Skin epidermis (tissue), 12 donors: ENCODE measurements at regions not wholly inside any gene's neighbourhood (a gene's known extent, or its start where the extent isn't known, plus 50 kb on each side); places are given as distances from the start of the nearest gene placed in this dataset.
"Not testable (repeated sequence)": the region's sequence is repeated elsewhere in the genome, so short reads cannot be mapped to it uniquely, and the experiment has no call there.

Experiments
- H3K27ac ChIP-seq, 21 experiments: fragments of 200-600 bp; sonication (generic) in 11 of 21; one replicate each; pipeline ENCODE4 v1.5.0; 2020; ENCODE audit warnings: mild to moderate bottlenecking in 3 of 21, inconsistent platforms in 2 of 21, moderate library complexity in 2 of 21
- H3K4me3 ChIP-seq, 7 experiments: fragments of 200-600 bp; sonication (generic) in 2 of 7; one replicate each; pipeline ENCODE4 v1.5.0; 2020; ENCODE audit warnings: inconsistent platforms in 2 of 7, mild to moderate bottlenecking in 2 of 7, moderate library complexity in 1 of 7

DNA sequence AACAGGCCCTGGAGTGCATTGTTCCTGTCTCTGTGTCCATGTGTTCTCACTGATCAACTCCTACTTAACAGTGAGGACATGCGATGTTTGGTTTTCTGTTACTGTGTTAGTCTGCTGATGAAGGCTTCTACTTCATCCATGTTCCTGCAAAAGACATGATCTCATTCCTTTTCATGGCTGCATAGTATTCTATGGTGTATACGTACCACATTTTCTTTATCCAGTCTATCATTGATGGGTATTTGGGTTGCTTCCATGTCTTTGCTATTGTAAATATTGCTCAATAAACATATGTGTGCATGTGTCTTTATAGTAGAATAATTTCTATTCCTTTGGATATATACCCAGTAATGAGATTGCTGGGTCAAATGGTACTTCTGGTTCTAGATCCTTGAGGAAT lies 537.7 kb upstream of the FSHR start:
- H3K27ac ChIP-seq, H3K4me3 ChIP-seq: not testable (repeated sequence)

DNA sequence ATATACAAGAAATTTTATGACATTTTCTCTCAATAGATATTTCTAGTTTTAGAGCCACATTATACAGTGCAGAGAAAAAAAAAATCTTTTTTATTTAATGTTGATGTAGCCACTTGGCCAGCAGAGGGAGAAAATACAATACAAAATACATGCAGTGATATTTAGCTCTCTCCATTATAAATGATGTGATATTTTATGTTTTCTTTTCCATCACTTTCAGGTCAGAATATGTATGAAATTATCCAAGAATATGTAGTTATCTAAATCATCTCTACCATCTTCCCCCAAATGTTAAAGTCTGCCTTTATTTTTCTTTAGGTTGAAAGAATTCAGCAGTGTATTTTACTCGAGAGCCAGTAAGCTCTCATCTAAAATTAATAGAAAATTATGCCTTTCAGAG lies 533.6 kb upstream of the FSHR start:
- no peak overlapping the region for H3K4me3 ChIP-seq
- H3K27ac ChIP-seq = no peak overlapping the region

DNA sequence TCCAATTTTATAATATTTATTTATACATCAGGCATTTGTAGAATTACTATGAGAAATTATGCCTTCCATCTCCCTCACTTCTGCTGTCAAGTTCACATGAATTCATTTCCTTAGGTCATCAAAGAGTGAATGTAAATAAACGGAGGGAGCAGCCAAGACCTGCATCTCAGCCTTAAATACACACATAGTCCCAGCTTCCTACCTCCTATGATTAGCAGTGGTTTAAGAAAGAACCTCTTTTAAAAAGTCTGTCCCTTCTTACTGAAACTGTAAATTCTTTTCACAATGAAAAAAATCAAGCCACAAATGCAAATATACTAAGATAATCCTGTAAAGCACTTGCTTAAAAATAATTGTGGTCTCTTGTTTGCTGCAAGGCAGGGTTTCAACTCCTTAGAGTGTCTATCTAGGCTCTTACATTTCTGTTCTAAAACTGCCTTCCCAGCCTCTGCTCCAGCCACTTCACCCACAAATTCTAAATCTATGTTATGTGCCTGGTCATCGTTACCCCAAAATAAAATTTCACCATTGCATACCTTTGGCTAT lies 532.7 kb upstream of the FSHR start:
- Histone ChIP-seq H3K4me3 (no peak overlapping the region), H3K27ac (no peak overlapping the region)

DNA sequence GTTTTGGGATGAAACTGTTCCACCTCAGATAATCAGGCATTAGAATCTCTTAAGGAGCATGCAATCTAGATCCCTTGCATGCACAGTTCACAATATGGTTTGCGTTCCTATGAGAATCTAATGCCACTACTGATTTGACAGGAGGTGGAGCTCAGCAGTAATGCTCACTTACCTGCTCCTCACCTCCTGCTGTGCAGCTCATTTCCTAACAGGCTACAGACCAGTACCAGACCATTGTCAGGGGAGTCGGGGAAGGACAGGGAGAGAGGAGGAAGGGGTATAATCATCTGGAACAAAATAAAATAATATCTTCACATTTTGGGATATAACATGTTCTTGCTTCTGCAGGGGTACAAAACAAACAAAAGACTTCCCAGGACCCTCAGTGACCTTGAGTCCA lies 532.0 kb upstream of the FSHR start:
- Histone ChIP-seq H3K27ac (no peak overlapping the region), H3K4me3 (no peak overlapping the region)

DNA sequence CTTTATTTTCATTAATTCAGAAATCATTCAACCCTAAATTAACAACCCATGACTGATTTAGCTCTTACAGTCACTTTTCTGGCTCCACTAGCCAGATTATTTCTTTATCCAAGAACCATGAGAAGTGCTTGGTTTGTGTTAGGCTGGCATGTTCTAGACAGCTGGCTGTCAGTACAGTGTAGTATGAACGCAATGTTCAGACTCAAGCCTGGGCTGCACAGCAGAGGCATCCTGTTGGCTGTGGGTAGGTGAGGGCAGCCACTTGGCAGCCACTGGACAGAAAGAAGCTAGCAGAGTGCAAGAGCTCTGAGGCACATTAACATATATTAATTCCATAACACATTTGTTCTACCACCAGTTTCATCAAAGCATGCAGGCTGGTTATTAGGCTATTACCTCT lies 522.9 kb upstream of the FSHR start:
- H3K27ac ChIP-seq = no peak overlapping the region

DNA sequence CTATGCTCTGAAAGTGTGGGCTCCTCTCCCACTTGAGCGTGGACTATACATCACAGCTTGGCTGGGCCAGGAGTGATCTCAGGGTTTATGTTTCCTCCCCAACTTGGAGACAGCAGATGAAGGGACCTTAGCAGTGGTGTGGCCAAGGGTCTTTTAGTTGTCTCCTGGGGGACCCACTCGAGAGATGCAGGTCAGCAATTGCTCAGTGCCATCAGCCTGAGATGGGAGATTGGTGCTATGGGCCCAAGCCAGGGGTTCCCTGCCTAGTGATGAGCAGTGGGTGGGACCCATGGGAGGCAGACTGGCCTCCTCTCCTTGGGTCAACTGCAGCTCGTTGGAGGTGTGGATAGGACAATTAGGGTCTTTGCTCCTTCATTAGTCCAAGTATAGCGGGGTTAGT lies 510.5 kb upstream of the FSHR start:
- no peak overlapping the region for H3K4me3 ChIP-seq
- H3K27ac ChIP-seq = no peak overlapping the region

More for the DNA sequence above, 522.9 kb upstream of the FSHR start:
- no peak overlapping the region for H3K4me3 ChIP-seq

DNA sequence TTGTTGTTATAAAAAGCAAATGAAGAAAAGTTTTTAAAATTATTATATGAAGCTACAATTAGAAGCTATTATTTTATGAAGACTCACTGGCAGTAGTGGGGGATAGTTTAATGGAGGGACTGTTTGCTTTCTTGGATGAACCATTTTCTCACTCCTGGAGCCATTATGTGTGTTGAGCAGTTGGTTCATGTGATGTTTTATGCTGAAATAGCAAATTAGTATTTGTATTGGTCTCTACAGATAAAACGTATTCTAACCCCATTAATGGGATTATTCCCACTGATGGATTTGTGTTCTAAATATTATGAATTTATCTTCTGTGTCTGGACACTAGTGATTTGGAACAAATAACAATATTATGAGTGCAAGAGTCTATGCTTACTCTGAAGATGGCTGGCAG lies 507.5 kb upstream of the FSHR start:
- Histone ChIP-seq H3K4me3 (no peak overlapping the region), H3K27ac (no peak overlapping the region)

DNA sequence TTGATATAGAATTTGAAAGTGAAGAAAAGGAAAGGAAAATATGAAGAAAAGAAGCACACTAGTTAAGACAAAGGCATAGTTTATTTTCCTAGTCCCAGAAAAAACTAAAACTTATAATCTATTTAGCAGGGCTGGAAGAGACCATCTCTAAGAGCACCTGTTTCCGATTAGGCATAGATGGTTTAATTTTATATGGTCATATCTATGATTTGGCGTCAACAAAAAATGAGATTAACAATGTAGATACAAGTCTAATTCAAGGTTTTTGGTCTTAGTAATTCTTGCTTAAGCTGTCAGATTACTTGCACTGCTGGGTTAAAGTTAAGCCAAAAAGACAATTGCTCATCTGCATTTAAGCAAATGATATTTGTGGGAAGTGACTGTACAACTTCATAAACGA lies 502.5 kb upstream of the FSHR start:
- Histone ChIP-seq H3K27ac (no peak overlapping the region), H3K4me3 (no peak overlapping the region)

DNA sequence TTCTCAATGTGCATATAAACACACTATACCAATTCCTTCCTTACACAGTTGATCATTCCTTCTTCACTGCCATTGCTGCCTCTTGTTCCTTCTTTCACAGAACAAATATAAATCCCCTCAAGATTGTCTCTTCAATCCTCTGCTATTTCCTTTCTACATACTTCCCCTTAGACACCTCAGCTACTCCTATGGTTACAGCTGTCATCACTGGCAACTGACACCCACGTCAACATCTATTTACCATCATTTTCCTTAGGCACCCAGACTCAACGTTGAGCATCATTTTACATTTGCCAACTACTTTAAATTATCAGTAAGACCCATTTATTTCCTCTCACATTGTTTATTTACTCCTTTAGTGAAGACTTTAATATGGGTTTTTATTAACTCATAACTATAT lies 488.8 kb upstream of the FSHR start:
- no peak overlapping the region for H3K4me3 ChIP-seq
- H3K27ac ChIP-seq = no peak overlapping the region

DNA sequence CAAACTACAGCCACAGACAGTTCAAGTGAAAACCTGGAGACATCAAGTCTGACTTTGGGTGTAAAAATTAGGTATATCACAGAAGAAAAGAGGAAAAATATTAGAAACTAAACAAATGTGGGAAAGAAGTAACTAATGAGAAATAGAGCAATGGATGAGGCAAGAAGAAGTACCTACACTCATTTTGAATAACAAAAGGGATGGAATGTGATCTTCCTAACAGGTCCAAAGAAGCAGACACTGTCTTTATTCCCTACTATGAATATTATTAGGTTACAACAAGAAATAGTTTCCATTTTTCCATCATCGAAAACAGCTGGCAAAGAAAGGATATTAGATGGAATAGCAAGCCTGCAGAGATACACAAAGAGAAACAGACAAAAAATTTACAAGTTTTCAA lies 486.3 kb upstream of the FSHR start:
- H3K27ac ChIP-seq = no peak overlapping the region

DNA sequence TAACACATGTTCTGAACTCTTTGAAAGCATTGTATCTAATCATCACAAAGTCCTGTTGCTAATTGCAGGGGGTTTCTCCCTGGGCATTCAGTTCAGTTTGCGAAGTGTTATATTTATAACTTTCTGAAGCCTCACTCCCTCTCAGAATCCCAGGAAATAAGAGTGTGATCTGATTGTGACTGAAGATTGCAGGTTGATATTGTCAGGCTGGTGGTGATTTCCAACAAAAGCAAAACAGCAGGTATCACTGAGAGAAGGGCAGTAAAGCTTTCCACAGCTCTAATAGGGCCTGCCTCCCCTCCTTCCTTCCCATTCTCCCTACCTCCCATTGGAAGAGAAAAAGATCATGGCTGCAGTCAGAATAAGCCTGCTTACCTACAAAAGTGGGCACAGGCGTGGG lies 466.7 kb upstream of the FSHR start:
- no peak overlapping the region for H3K27ac ChIP-seq
- H3K4me3 ChIP-seq = no peak overlapping the region

More for the DNA sequence above, 486.3 kb upstream of the FSHR start:
- H3K4me3 ChIP-seq = no peak overlapping the region

DNA sequence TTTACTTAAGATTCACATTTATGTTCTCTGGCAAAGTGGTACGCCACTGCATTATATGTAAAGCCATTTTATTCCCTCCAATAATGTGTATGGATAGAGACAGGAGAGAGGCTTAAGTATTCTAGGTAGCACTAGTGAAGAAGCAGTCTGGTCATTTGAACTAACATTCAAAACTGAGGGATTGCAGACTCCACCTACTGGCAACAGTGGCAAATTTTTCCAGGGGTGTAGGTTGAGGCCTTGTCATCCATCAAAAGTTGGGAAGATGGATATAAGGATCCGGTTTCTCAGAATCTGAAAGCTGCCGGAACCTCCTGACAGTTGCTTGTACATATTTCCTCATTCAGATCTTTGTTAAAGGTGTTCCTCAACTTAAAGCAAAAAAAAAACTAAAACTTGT lies 465.5 kb upstream of the FSHR start:
- Histone ChIP-seq H3K27ac (no peak overlapping the region), H3K4me3 (no peak overlapping the region)

DNA sequence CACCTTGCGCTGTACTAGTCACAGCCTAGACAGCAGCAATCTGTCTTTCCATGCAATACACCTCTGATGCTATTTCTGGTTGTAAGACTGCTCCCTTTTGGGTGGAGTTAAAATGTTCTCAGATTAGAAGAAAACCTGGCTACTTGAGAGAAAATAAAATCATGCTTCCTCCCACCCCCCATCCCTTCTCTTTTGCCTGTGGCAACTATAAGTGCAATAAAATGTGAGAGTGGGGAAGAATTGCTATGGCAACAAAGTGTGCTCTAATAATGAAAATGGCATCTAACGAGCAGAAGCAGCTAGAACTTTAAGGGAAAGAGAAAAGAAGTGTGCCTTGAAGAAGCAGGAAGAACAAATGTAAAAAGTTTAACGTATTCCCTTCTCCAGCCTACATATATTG lies 464.2 kb upstream of the FSHR start:
- no peak overlapping the region for H3K27ac ChIP-seq
- H3K4me3 ChIP-seq = no peak overlapping the region

DNA sequence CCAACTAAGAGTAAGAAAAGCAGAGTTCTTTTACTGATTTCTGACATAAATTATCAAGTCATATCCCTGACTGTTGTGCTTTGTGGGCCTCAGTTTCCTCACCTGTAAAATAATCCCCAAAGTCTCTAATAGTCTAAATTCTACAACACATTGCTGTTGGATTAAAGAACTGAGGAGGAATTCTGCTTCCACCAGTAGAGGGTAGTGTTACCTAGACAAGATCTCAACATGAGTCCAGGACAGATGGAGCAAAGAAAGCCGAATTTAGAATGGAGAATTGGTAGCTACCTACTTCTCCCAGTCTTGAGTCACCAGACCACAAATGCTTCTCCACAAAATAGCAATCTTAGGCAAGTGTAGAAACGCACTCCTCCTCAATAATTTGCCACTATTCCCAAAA lies 462.5 kb upstream of the FSHR start:
- Histone ChIP-seq H3K4me3 (no peak overlapping the region), H3K27ac (no peak overlapping the region)

DNA sequence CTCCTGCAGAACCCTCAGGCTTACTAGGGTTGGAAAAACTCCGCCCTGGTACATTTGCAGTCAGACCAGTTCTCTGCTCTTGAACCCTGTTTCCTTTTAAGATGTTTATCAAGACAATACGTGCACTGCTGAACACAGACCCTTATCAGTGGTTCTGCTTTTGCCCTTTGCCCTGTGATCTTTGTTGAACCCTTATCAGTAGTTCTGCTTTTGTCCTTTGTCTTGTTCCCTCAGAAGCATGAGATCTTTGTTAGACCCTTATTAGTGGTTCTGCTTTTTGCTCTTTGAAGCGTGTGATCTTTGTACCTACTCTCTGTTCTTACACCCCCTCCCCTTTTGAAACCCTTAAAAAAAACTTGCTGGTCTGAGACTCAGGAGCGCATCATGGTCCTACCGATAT lies 457.5 kb upstream of the FSHR start:
- not testable (repeated sequence) for H3K27ac ChIP-seq, H3K4me3 ChIP-seq

DNA sequence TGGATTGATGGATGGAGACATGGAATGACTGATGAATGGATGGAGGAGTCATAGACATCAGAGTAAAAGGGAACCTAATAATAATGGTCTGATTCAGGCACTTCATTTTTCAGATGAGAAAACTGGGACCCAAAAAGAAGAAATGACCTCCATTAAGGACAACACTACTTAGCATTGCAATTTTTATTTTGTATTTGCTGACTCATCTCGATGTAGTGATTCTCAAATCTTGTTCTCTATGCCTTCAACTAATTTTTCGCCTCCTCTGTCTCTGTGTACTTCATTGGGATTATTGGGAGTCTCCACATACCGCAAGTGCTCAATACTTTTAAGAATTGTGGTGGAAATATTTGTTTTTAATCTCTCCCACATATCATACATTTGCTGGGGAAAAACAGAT lies 446.2 kb upstream of the FSHR start:
- H3K27ac ChIP-seq = no peak overlapping the region
- H3K4me3 ChIP-seq = no peak overlapping the region

DNA sequence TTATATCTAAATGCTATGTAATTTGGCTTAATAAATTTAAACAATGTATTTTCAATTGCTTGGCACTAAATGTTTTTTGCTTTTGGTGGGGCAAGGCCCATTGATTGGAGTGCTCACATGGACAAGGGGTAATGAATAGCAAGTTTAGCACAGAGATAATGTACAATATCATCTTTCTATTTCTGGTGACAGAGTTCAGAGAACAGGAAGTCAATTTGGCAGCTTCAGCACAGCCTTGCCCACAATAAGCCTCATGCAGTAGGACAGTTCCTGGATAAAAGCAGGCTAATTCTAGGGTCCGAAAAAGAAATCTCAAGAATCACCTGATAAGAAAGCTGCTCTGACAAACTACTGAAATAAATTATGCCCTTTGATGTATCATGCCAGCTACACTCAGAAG lies 443.9 kb upstream of the FSHR start:
- no peak overlapping the region for H3K27ac ChIP-seq

DNA sequence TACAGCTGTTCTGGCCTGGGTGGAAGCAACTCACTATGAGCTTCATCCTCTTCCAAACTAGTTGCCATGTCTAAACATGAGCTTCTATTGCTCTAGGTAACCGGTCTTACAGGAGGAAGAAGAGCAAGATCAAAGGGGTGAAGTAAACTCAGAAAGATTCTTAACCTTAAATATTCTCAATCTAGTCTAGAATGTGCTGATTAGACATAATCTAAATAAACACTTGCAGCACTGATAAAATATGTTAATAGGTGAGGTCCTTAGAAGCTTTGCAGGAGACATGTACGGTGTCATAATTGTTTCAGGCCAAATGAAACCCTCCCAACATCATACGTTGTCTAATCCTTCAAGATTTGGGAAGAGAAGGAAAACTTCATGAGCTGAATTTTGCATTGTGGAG lies 431.6 kb upstream of the FSHR start:
- Histone ChIP-seq H3K27ac (no peak overlapping the region), H3K4me3 (no peak overlapping the region)

More for the DNA sequence above, 443.9 kb upstream of the FSHR start:
- no peak overlapping the region for H3K4me3 ChIP-seq

DNA sequence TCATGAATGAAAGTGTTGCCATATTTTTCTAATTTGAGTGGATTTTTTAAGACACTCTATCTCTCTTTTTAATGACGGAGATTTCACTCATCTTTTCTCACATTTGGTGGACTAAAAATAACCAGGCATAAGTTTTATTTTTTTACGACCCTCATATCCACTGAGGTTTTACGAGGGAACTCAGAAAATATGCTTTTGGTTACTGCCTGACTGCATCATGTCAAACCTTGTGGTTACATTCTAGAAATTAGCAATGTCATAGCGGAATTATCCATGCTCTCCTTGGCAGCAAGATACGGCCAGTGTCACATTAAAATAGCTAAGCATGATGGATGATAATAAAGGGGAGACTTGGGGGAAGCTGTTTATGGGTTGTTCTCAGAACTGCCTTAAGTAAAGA lies 428.6 kb upstream of the FSHR start:
- Histone ChIP-seq H3K27ac (no peak overlapping the region), H3K4me3 (no peak overlapping the region)

DNA sequence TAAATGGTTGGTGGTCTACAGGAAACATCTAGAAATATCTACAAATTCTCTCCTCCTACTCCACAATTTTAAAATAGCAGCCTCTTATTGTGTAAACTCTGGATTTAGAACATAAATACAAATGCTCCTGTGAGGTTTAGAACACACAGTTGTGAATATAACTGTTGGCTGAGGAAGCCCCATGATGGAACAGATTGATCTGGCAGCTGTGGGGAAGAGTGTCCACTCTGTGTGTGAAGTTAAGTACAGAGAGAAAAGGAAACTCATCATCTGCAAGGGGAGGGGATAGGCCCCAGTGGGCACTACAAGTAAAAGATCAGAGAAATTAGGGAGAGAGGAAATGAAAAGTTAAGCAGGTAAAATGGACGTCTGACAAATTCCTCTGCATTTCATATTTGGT lies 422.7 kb upstream of the FSHR start:
- H3K4me3 ChIP-seq = no peak overlapping the region
- no peak overlapping the region for H3K27ac ChIP-seq

DNA sequence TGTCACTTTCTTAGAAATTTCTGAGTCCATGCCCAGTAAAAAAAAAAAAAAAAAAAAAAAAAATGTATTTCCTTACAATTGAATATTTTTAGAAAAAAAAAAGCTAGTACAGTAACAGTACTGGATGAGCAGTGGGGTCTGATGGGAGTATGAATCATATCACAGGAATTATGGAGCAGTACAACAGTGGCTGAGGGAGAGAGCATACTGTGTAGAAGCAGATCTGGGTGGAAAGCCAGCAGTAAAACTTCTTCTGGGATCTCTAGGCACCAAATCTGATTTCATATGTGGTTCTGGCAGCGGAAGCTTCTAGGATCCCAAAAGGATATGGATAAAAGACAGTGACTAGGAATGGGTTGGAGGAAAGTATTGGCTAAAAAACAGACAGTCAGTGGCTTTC lies 414.9 kb upstream of the FSHR start:
- Histone ChIP-seq H3K4me3 (no peak overlapping the region), H3K27ac (no peak overlapping the region)

DNA sequence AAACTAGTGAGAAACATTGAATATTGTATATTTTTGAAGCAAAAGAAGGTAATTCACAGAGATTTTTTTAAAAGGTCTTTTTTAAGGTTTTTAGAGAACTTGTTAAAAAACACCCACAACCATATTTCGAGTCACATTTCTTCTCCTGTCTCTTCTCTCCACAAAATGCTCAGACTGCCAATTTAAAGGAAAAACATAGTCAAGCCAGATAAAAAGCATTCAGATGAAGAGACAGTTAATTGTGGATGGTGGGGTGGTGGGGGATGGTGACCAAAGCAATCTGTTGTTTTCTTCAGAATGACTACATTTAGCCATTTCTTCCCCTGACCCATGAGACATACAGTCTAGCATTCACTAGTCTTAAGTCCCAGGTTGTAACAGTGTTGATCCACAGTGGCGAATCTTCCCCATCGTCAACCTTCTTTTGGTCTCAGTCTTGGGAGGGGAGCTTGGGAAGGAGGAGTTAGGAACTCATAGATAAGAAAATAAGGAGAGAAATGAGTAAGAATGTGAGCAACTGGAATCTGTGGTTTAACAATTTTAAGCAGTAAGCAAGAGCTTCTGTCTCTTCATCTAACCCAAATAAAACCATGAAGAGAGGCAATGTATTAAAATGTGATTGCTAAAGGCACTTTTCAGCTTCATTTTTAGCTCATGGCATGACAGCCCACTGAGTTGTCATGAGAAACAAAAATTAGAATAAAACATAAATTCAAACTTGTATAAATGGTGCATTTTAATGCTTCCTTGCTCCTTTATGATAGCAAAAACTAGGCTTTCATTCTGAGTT lies 413.7 kb upstream of the FSHR start:
- Histone ChIP-seq H3K4me3 (no peak overlapping the region), H3K27ac (no peak overlapping the region)
